ENCODE measurements at regions not wholly inside any gene's neighbourhood (a gene's known extent, or its start where the extent isn't known, plus 50 kb on each side); places are given as distances from the start of the nearest gene placed in this dataset.

DNA sequence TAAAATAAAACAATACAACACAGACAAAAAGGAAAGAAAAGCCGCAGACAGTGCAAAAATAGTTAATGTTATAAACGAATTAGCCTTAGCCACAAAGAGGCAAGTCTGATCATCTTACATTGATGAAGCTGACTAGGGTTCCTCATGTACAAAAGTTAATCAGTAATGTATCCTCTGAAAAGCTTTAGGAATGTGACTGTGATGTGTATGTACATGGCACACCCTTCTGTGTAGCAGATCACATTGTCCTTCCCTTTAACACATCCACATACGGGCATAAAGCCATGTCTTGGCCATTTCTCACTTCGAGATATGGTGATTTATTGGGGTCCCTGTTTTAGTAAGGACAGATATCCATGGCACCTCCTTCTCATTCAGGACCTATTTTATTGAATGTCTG lies 1327.5 kb upstream of the CDH8 start:
- Histone ChIP-seq H2AFZ (ENCODE audit: control insufficient read depth, low read length) (no peak overlapping the region), H3K4me1 (ENCODE audit: control insufficient read depth, extremely low read depth, insufficient read depth, low read length) (no peaks in the 10 kb centered on the region), H3K4me2 (ENCODE audit: control insufficient read depth, extremely low read depth, insufficient read depth, low read depth, low read length) (no peak overlapping the region), H3K79me2 (ENCODE audit: control insufficient read depth, insufficient read depth, low read length) (no peaks in the 10 kb centered on the region), H3K27ac (ENCODE audit: control insufficient read depth, insufficient read depth, low read length) (no peak overlapping the region), H3K9me3 (ENCODE audit: control insufficient read depth, low read depth, low read length) (no peaks in the 10 kb centered on the region), H3K9ac (ENCODE audit: control insufficient read depth, extremely low read depth, insufficient read depth, low read length) (no peak overlapping the region), H3K27me3 (ENCODE audit: control insufficient read depth, extremely low read depth, insufficient read depth, low read length) (no peaks in the 10 kb centered on the region), H3K4me3 (ENCODE audit: control insufficient read depth in 2 of 3, extremely low read depth in 1 of 3, insufficient read depth in 2 of 3, low read depth in 1 of 3, low read length in 3 of 3) (no peak overlapping the region), H3K9me1 (ENCODE audit: control insufficient read depth, extremely low read depth, insufficient read depth, low read length) (no peaks in the 10 kb centered on the region), H3K36me3 (ENCODE audit: control insufficient read depth in 2 of 2, extremely low read depth in 1 of 2, insufficient read depth in 2 of 2, low read length in 2 of 2) (no peaks in the 10 kb centered on the region), H4K20me1 (ENCODE audit: control insufficient read depth, extremely low read depth, insufficient read depth, low read length) (no peaks in the 10 kb centered on the region)
- FAIRE-seq, result no peak
- TF ChIP-seq, protein P1, sequence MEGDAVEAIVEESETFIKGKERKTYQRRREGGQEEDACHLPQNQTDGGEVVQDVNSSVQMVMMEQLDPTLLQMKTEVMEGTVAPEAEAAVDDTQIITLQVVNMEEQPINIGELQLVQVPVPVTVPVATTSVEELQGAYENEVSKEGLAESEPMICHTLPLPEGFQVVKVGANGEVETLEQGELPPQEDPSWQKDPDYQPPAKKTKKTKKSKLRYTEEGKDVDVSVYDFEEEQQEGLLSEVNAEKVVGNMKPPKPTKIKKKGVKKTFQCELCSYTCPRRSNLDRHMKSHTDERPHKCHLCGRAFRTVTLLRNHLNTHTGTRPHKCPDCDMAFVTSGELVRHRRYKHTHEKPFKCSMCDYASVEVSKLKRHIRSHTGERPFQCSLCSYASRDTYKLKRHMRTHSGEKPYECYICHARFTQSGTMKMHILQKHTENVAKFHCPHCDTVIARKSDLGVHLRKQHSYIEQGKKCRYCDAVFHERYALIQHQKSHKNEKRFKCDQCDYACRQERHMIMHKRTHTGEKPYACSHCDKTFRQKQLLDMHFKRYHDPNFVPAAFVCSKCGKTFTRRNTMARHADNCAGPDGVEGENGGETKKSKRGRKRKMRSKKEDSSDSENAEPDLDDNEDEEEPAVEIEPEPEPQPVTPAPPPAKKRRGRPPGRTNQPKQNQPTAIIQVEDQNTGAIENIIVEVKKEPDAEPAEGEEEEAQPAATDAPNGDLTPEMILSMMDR (optimal IDR thresholded peaks at IDR 0.05 in 1 of 3, IDR thresholded peaks at IDR 0.05 in 1 of 3, conservative IDR thresholded peaks at IDR 0.05 in 1 of 3; ENCODE audit: extremely low read depth in 1 of 3, insufficient read depth in 2 of 3, low read length in 3 of 3), result no peak
- TF ChIP-seq EZH2 (IDR thresholded peaks at IDR 0.05; ENCODE audit: low read length), result no peak
- dilution Hi-C loops (cut with MboI; ENCODE audit: extremely low pct_ligation_motif_present, low sequenced_read_pairs), result no loop called here
- no peak for DNase-seq (ENCODE audit: low read depth, low spot score)

DNA sequence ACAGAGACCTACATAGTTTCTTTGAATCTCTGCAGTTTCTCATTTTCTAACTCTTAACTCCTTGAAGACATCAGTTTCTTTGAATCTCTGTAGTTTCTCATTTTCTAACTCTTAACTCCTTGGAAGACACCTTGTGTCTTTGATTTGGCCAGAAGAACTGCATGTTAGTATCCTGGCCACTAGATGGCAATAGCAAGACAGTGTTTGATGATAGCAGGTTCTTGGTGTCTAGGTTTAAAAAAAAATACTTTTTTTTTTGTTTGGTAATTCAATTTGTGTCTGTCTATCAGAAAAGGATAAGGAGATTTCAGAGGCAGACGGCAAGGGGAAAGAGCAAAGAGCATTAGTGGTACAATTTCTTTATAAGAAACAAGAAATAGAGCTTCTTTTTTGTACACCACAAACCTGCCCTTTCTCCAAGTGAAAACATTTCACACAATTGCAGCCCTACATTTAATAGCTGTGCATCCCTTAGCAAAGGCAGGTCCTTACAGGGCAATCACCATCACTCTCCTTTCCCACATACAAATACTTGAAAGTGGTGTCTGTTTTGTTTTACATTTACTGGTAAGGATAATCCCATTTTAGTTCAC lies 1324.9 kb upstream of the CDH8 start:
- DNase-seq (ENCODE audit: low read depth, low spot score) (peak; percentile 26), FAIRE-seq (peak; percentile 67)
- Histone ChIP-seq H3K4me2 (ENCODE audit: control insufficient read depth, extremely low read depth, insufficient read depth, low read depth, low read length) (no peak overlapping the region), H4K20me1 (ENCODE audit: control insufficient read depth, extremely low read depth, insufficient read depth, low read length) (no peaks in the 10 kb centered on the region), H3K4me1 (ENCODE audit: control insufficient read depth, extremely low read depth, insufficient read depth, low read length) (no peaks in the 10 kb centered on the region), H3K9ac (ENCODE audit: control insufficient read depth, extremely low read depth, insufficient read depth, low read length) (no peak overlapping the region), H3K27me3 (ENCODE audit: control insufficient read depth, extremely low read depth, insufficient read depth, low read length) (no peaks in the 10 kb centered on the region), H3K27ac (ENCODE audit: control insufficient read depth, insufficient read depth, low read length) (no peak overlapping the region), H3K79me2 (ENCODE audit: control insufficient read depth, insufficient read depth, low read length) (no peaks in the 10 kb centered on the region), H3K36me3 (ENCODE audit: control insufficient read depth in 2 of 2, extremely low read depth in 1 of 2, insufficient read depth in 2 of 2, low read length in 2 of 2) (no peaks in the 10 kb centered on the region), H2AFZ (ENCODE audit: control insufficient read depth, low read length) (no peak overlapping the region), H3K4me3 (ENCODE audit: control insufficient read depth in 2 of 3, extremely low read depth in 1 of 3, insufficient read depth in 2 of 3, low read depth in 1 of 3, low read length in 3 of 3) (no peak overlapping the region), H3K9me1 (ENCODE audit: control insufficient read depth, extremely low read depth, insufficient read depth, low read length) (no peaks in the 10 kb centered on the region), H3K9me3 (ENCODE audit: control insufficient read depth, low read depth, low read length) (no peaks in the 10 kb centered on the region)
- dilution Hi-C loops (cut with MboI; ENCODE audit: extremely low pct_ligation_motif_present, low sequenced_read_pairs), result no loop called here
- TF ChIP-seq, protein P1 (optimal IDR thresholded peaks at IDR 0.05 in 1 of 3, IDR thresholded peaks at IDR 0.05 in 1 of 3, conservative IDR thresholded peaks at IDR 0.05 in 1 of 3; ENCODE audit: extremely low read depth in 1 of 3, insufficient read depth in 2 of 3, low read length in 3 of 3), result peak in 2 of 3 experiments; percentile 65 to 66
- TF ChIP-seq EZH2 (IDR thresholded peaks at IDR 0.05; ENCODE audit: low read length), result no peak

Measured in keratinocyte (primary cell).